ENCODE measurements at regions not wholly inside any gene's neighbourhood (a gene's known extent, or its start where the extent isn't known, plus 50 kb on each side); places are given as distances from the start of the nearest gene placed in this dataset.

DNA sequence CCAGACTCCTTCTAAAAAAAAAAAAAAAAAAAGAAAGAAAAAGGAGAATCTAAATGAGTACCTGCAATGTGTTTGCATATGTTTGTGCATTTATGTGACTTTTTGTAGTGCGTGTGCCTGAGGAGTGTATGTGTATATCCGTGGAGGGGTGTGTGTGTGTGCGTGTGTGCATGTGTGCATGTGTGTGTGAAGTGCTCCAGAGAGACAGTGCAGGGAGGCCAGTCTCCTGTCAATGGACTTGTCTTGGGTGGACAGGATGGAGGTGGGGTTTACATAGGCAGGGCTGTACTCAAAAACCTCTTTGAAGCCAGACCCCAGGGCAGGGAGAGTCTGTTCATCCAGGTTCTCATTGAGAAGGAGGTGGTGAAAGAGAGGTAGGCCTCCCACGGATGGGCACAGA, 87.1 kb upstream of the MVB12B start:
- H3K36me3 ChIP-seq (ENCODE audit: control insufficient read depth, insufficient read depth, low read length), result no peaks in the 10 kb centered on the region
- no peak overlapping the region for H3K27ac ChIP-seq
- no peaks in the 10 kb centered on the region for H3K9me3 ChIP-seq (ENCODE audit: control insufficient read depth, low read length)
- H3K4me3 ChIP-seq (ENCODE audit: low read depth, low read length), result no peak overlapping the region
- no peaks in the 10 kb centered on the region for H3K4me1 ChIP-seq
- no peak overlapping the region for H3K4me2 ChIP-seq (ENCODE audit: low read length)
- TF ChIP-seq, protein P1, sequence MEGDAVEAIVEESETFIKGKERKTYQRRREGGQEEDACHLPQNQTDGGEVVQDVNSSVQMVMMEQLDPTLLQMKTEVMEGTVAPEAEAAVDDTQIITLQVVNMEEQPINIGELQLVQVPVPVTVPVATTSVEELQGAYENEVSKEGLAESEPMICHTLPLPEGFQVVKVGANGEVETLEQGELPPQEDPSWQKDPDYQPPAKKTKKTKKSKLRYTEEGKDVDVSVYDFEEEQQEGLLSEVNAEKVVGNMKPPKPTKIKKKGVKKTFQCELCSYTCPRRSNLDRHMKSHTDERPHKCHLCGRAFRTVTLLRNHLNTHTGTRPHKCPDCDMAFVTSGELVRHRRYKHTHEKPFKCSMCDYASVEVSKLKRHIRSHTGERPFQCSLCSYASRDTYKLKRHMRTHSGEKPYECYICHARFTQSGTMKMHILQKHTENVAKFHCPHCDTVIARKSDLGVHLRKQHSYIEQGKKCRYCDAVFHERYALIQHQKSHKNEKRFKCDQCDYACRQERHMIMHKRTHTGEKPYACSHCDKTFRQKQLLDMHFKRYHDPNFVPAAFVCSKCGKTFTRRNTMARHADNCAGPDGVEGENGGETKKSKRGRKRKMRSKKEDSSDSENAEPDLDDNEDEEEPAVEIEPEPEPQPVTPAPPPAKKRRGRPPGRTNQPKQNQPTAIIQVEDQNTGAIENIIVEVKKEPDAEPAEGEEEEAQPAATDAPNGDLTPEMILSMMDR (IDR thresholded peaks at IDR 0.05), result no peak
- no peaks in the 10 kb centered on the region for H3K79me2 ChIP-seq
- no peaks in the 10 kb centered on the region for H3K27me3 ChIP-seq (ENCODE audit: control insufficient read depth, insufficient read depth, low read length)
- no peak overlapping the region for H2AFZ ChIP-seq
- H3K9ac ChIP-seq, result no peak overlapping the region

DNA sequence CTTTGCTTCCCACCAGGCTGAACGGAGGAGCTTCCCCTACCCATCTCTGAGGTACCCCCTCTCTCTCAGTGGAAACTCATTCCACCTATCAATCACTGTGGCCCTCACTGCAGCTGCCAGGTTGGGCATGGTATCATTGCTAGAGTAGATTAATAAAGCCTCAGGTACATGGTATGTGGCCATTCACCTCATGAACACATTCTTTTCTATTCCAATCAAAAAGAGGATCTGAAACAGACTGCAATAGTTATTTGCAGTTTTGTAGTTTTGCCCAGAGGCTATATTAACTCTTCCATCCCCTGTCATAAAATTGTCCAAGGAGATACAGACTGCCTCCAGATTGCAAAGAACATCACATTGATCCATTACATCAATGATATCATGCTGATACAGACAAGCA, 85.8 kb upstream of the MVB12B start:
- no peaks in the 10 kb centered on the region for H3K27me3 ChIP-seq (ENCODE audit: control insufficient read depth, insufficient read depth, low read length)
- no peak overlapping the region for H3K4me2 ChIP-seq (ENCODE audit: low read length)
- no peak overlapping the region for H3K27ac ChIP-seq
- H3K4me1 ChIP-seq, result no peaks in the 10 kb centered on the region
- TF ChIP-seq, protein P1 (IDR thresholded peaks at IDR 0.05), result no peak
- H3K9ac ChIP-seq, result no peak overlapping the region
- H3K9me3 ChIP-seq (ENCODE audit: control insufficient read depth, low read length), result no peaks in the 10 kb centered on the region
- no peaks in the 10 kb centered on the region for H3K79me2 ChIP-seq
- no peak overlapping the region for H2AFZ ChIP-seq
- no peak overlapping the region for H3K4me3 ChIP-seq (ENCODE audit: low read depth, low read length)
- no peaks in the 10 kb centered on the region for H3K36me3 ChIP-seq (ENCODE audit: control insufficient read depth, insufficient read depth, low read length)

DNA sequence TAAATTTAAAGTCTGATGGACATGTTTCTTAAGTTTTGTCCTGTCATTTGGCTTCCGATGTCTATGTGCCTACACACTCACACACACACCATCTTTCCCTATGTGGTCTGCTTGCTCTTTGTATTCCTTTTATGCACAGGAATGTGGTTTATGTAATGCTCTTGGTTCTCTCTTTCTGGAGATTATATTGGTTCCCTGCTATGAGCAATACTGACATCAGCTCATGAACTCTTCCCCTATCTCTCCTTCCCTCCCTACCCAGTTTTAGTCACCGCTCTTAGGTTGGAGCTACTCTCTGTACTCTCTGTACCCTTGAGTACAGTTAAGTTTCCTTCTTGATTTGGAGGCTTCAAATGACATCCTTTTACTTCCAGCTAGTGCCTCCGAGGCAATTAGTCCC, 77.9 kb upstream of the MVB12B start:
- H3K27ac ChIP-seq, result no peak overlapping the region
- TF ChIP-seq, protein P1 (IDR thresholded peaks at IDR 0.05), result no peak
- H3K36me3 ChIP-seq (ENCODE audit: control insufficient read depth, insufficient read depth, low read length), result no peaks in the 10 kb centered on the region
- H3K9ac ChIP-seq, result no peak overlapping the region
- H2AFZ ChIP-seq, result no peak overlapping the region
- H3K4me3 ChIP-seq (ENCODE audit: low read depth, low read length), result no peak overlapping the region
- H3K4me2 ChIP-seq (ENCODE audit: low read length), result no peak overlapping the region
- no peaks in the 10 kb centered on the region for H3K4me1 ChIP-seq
- H3K9me3 ChIP-seq (ENCODE audit: control insufficient read depth, low read length), result no peaks in the 10 kb centered on the region
- H3K27me3 ChIP-seq (ENCODE audit: control insufficient read depth, insufficient read depth, low read length), result no peaks in the 10 kb centered on the region
- no peaks in the 10 kb centered on the region for H3K79me2 ChIP-seq

DNA sequence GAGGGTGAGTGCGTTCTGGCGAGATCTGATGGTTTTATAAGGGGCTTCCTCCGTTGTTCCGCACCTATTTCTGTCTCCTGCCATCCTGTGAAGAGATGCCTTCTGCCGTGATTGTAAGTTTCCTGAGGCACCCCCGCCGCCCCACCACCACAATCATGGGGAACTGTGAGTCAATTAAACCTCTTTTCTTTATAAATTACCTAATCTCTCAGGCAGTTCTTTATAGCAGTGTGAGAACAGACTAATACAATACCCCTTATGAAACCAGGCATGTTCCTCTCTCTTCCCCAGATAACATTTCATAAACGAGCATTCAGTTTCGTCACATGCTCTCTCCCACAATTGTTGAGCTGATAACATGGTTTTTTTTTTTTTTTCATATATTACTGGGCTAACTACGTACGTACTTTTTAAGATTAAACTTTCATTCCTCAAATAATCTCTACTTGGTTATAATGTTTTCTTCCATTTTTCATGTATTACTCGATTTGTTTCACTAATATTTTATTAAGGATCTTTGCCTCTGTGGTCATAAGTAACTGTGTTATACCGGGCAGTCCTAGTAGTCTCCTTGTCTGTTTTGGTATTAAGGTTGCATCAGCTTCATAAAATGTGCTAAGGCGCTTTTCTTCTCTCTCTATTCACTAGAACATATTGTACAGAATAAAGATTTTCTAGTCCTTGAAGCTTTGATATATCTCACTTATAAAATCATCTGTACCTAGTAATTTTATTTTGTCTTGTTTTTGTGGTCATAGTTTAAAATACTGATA, 64.9 kb upstream of the MVB12B start:
- Histone ChIP-seq H3K9ac (no peak overlapping the region), H3K4me2 (ENCODE audit: low read length) (no peak overlapping the region), H2AFZ (no peak overlapping the region), H3K36me3 (ENCODE audit: control insufficient read depth, insufficient read depth, low read length) (no peaks in the 10 kb centered on the region), H3K27me3 (ENCODE audit: control insufficient read depth, insufficient read depth, low read length) (no peaks in the 10 kb centered on the region), H3K4me1 (no peaks in the 10 kb centered on the region), H3K9me3 (ENCODE audit: control insufficient read depth, low read length) (no peaks in the 10 kb centered on the region), H3K79me2 (no peaks in the 10 kb centered on the region), H3K4me3 (ENCODE audit: low read depth, low read length) (no peak overlapping the region), H3K27ac (no peak overlapping the region)
- TF ChIP-seq, protein P1 (IDR thresholded peaks at IDR 0.05), result no peak

DNA sequence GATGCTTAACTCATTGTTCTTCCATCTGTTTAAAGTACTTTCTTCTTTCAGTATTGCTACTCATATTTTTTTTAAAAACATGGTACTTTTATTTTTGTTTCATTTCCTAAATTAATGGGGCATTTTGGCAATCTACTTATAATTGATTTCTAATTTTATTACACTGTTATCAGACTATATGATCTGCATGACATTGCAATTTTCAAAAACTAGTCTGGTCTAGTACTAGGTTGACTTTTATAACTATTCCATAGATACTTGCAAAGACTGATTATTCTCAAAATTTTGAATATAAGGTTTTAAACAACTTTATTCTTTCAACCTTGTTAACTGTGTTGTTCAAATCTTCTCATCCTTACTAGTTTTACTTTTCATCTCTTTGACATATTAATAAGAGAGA, 63.9 kb upstream of the MVB12B start:
- Histone ChIP-seq H3K79me2 (no peaks in the 10 kb centered on the region), H3K36me3 (ENCODE audit: control insufficient read depth, insufficient read depth, low read length) (no peaks in the 10 kb centered on the region), H3K27ac (no peak overlapping the region), H2AFZ (no peak overlapping the region), H3K9ac (no peak overlapping the region), H3K4me3 (ENCODE audit: low read depth, low read length) (no peak overlapping the region), H3K9me3 (ENCODE audit: control insufficient read depth, low read length) (no peaks in the 10 kb centered on the region), H3K27me3 (ENCODE audit: control insufficient read depth, insufficient read depth, low read length) (no peaks in the 10 kb centered on the region), H3K4me1 (no peaks in the 10 kb centered on the region), H3K4me2 (ENCODE audit: low read length) (no peak overlapping the region)
- TF ChIP-seq, protein P1 (IDR thresholded peaks at IDR 0.05), result no peak
